Cardiac muscle cell (in vitro differentiated cells and primary cell): ENCODE measurements at regions not wholly inside any gene's neighbourhood (a gene's known extent, or its start where the extent isn't known, plus 50 kb on each side); places are given as distances from the start of the nearest gene placed in this dataset.

ENCODE experiments used
- DNase-seq, 2 donors: peaks; one replicate each; pipeline versions ENCODE4 v3.0.0 to v3.0.0-alpha.2; 2010 to 2017; ENCODE audit warnings: low read depth in 1 of 2, low spot score in 1 of 2
- H3K27ac ChIP-seq: fragments of 200-600 bp; sonication (generic); 2 replicates; pipeline ENCODE4 v1.5.1; 2016
- H3K27me3 ChIP-seq: fragments of 200-600 bp; sonication (generic); 2 replicates; pipeline ENCODE4 v1.6.0; 2016; ENCODE audit warnings: control low read depth
- H3K36me3 ChIP-seq: fragments of 200-600 bp; sonication (generic); 2 replicates; pipeline ENCODE4 v1.5.1; 2016; ENCODE audit warnings: control low read depth
- H3K4me1 ChIP-seq: fragments of 200-600 bp; sonication (generic); 2 replicates; pipeline ENCODE4 v1.8.1; 2017; ENCODE audit warnings: low read depth, mild to moderate bottlenecking, mixed run types
- H3K4me3 ChIP-seq: fragments of 200-600 bp; sonication (generic); 2 replicates; pipeline ENCODE4 v1.5.1; 2016; ENCODE audit warnings: mild to moderate bottlenecking
- H3K9me3 ChIP-seq: fragments of 200-600 bp; sonication (generic); 2 replicates; pipeline ENCODE4 v1.5.1; 2017; ENCODE audit warnings: low read depth, mild to moderate bottlenecking, control low read depth
- TF ChIP-seq, protein P1 (sequence below): IDR thresholded peaks from 2 replicates; pipeline ENCODE4 v1.5.1; 2012; ENCODE audit warnings: low read depth, mild to moderate bottlenecking, low read length

DNA sequence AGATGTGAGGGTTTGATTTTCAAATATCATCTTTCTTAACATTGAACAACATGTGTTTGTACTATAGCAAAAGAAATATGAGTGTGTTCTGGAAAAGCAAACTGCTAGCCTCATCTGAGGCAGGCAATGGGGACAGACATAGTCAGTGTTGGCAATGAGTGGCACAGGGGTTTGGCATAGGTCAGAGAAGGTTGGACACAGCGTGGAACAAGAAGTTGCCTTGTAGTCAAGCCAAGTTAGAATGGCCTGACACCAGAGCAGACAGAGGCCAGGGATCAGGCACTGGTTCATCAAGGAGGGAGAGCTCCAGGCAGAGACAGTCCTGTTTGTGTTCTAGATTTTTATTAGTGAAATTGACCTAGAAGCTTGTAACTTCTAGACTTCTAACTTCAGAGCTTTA is 100.8 kb upstream of the TANK start:
- H3K27ac ChIP-seq, result no peak overlapping the region
- H3K4me3 ChIP-seq, result no peak overlapping the region
- DNase-seq, result no peak
- H3K36me3 ChIP-seq, result no peaks in the 10 kb centered on the region
- peaks cover 3% of the 10 kb centered on the region for H3K4me1 ChIP-seq
- no peaks in the 10 kb centered on the region for H3K9me3 ChIP-seq
- TF ChIP-seq, protein P1, sequence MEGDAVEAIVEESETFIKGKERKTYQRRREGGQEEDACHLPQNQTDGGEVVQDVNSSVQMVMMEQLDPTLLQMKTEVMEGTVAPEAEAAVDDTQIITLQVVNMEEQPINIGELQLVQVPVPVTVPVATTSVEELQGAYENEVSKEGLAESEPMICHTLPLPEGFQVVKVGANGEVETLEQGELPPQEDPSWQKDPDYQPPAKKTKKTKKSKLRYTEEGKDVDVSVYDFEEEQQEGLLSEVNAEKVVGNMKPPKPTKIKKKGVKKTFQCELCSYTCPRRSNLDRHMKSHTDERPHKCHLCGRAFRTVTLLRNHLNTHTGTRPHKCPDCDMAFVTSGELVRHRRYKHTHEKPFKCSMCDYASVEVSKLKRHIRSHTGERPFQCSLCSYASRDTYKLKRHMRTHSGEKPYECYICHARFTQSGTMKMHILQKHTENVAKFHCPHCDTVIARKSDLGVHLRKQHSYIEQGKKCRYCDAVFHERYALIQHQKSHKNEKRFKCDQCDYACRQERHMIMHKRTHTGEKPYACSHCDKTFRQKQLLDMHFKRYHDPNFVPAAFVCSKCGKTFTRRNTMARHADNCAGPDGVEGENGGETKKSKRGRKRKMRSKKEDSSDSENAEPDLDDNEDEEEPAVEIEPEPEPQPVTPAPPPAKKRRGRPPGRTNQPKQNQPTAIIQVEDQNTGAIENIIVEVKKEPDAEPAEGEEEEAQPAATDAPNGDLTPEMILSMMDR, result no peak
- no peaks in the 10 kb centered on the region for H3K27me3 ChIP-seq

DNA sequence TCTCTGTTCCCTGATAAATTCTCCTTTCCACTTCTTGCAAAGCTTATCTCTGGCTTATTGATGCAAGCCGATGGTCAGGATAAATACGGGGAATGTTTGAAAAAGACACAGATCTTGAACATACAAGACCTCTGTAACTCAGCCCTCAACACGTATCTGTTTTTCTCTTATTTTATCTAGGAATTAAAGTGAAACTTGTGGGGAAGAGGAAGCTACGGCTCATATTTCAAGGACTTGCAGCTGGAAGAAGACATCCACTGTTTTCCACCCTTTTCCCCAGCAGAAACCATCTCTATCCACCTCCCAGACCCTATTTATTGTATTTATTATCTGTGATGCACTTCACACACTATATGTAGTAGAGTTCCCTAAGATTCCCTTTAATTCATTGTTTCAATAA is 98.4 kb upstream of the TANK start:
- H3K9me3 ChIP-seq, result no peaks in the 10 kb centered on the region
- H3K4me1 ChIP-seq, result peaks cover 3% of the 10 kb centered on the region
- TF ChIP-seq, protein P1, result no peak
- H3K4me3 ChIP-seq, result no peak overlapping the region
- H3K36me3 ChIP-seq, result no peaks in the 10 kb centered on the region
- DNase-seq, result peak in 1 of 2 donors; percentile 19
- no peaks in the 10 kb centered on the region for H3K27me3 ChIP-seq
- no peak overlapping the region for H3K27ac ChIP-seq

DNA sequence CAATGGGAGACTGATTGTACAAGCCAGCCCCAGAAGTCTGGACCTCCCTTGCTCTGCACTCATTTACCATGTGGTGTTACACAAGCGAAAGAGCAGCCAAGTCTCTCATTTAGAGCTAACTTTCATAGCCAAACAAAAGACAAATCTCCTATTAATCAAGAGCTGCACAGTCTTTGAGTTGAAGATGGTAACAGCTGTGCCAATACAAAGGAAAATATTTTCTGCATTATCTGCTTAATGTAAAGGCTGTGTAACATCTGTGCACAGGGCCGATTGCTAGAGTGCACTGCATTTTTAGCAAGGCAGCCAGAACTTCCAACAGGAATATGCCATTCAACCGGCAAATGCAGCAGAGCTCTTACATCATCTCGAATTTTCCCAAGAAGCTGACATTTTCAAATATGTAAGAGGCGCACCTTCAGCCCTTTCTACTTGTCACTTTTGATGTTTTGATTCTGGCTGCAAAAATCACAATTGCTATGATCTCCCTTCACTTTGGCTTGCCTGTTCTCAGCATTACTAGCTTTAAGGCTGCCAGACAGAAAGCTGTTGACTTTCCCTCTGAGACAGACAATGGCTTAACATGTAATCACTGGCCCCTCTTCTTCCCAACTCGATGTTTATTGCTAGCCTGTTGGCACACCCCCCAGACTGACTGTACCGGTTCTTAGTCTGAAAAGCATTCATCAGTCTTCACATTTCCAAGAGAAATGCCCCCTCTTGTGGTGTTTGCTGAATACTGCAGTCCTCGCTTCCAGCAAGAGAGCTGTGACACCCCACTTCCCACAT is 96.9 kb upstream of the TANK start:
- no peaks in the 10 kb centered on the region for H3K36me3 ChIP-seq
- peaks cover 11% of the 10 kb centered on the region for H3K4me1 ChIP-seq

DNA sequence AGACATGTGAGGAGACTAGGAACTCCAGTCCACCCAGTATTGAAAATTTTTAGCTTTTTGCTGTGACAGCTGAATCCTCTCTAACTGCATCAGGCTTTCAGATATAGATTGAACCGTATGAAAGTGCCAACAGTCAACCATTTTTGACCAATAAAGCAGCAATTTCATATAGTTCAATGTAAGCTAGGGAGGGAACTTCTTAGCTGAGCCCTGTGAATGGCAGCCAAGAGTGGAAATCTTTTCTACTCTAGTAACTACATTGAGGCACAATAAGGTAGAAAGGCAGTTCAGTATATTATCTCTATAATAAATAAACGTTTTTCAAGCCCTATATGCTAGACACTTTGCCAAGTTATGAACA is 96.3 kb upstream of the TANK start:
- TF ChIP-seq, protein P1, result no peak
- Histone ChIP-seq H3K4me3 (no peak overlapping the region), H3K27me3 (no peaks in the 10 kb centered on the region), H3K27ac (no peak overlapping the region), H3K4me1 (peaks cover 12% of the 10 kb centered on the region), H3K36me3 (no peaks in the 10 kb centered on the region), H3K9me3 (no peaks in the 10 kb centered on the region)
- DNase-seq, result no peak

More for the DNA sequence above, 96.9 kb upstream of the TANK start:
- Histone ChIP-seq H3K9me3 (no peaks in the 10 kb centered on the region), H3K27me3 (no peaks in the 10 kb centered on the region), H3K27ac (no peak overlapping the region), H3K4me3 (no peak overlapping the region)
- TF ChIP-seq, protein P1, result peak; percentile 93
- peak; percentile 82 to 89 for DNase-seq

DNA sequence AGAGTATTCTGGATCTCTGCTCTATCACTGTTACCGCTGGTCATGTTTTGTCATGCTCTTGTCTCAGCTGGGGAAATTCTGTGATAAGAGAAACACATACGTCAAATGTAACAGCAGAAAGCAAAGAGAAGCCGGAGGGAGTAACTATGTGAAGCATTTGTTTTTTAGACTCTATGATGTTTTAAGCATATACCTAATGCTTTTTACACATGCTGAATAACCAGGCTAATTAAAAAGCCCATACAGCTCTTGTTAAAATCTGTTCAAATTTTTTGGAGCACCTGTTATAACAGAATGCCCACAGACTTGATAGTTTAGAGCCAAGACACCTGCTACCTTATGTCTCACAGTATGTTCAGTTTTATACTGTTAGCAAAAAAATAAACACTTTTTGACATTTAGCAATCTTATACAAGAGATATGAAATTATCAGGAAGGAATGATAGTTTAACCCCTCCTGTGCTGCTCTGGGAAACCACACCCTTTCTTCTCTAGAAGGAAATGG is 92.3 kb upstream of the TANK start:
- no peaks in the 10 kb centered on the region for H3K9me3 ChIP-seq
- no peak overlapping the region for H3K4me3 ChIP-seq
- no peaks in the 10 kb centered on the region for H3K27me3 ChIP-seq
- H3K4me1 ChIP-seq, result peaks cover 12% of the 10 kb centered on the region
- H3K36me3 ChIP-seq, result no peaks in the 10 kb centered on the region
- DNase-seq, result no peak
- H3K27ac ChIP-seq, result no peak overlapping the region
- TF ChIP-seq, protein P1, result no peak
